ENCODE measurements at regions not wholly inside any gene's neighbourhood (a gene's known extent, or its start where the extent isn't known, plus 50 kb on each side); places are given as distances from the start of the nearest gene placed in this dataset.

- no peak for TF ChIP-seq MAFK (IDR thresholded peaks at IDR 0.05; ENCODE audit: low read depth, low read length)
- TF ChIP-seq POLR2A (IDR thresholded peaks at IDR 0.05; ENCODE audit: low read depth, low read length), result no peak
- TF ChIP-seq FOS (IDR thresholded peaks at IDR 0.05; ENCODE audit: low read depth, low read length), result no peak
- TF ChIP-seq, protein P1, sequence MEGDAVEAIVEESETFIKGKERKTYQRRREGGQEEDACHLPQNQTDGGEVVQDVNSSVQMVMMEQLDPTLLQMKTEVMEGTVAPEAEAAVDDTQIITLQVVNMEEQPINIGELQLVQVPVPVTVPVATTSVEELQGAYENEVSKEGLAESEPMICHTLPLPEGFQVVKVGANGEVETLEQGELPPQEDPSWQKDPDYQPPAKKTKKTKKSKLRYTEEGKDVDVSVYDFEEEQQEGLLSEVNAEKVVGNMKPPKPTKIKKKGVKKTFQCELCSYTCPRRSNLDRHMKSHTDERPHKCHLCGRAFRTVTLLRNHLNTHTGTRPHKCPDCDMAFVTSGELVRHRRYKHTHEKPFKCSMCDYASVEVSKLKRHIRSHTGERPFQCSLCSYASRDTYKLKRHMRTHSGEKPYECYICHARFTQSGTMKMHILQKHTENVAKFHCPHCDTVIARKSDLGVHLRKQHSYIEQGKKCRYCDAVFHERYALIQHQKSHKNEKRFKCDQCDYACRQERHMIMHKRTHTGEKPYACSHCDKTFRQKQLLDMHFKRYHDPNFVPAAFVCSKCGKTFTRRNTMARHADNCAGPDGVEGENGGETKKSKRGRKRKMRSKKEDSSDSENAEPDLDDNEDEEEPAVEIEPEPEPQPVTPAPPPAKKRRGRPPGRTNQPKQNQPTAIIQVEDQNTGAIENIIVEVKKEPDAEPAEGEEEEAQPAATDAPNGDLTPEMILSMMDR (conservative IDR thresholded peaks at IDR 0.05; ENCODE audit: low read depth, low read length), result no peak
- TF ChIP-seq, protein P2, sequence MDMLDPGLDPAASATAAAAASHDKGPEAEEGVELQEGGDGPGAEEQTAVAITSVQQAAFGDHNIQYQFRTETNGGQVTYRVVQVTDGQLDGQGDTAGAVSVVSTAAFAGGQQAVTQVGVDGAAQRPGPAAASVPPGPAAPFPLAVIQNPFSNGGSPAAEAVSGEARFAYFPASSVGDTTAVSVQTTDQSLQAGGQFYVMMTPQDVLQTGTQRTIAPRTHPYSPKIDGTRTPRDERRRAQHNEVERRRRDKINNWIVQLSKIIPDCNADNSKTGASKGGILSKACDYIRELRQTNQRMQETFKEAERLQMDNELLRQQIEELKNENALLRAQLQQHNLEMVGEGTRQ (IDR thresholded peaks at IDR 0.05; ENCODE audit: low read depth, low read length), result no peak
- no peak for TF ChIP-seq CEBPB (IDR thresholded peaks at IDR 0.05; ENCODE audit: low read depth, low read length)
- TF ChIP-seq NFE2L2 (IDR thresholded peaks at IDR 0.05; ENCODE audit: low read depth, low read length), result no peak
- no peak for TF ChIP-seq MXI1 (IDR thresholded peaks at IDR 0.05; ENCODE audit: borderline replicate concordance, low read depth, low read length)
- TF ChIP-seq RFX5 (IDR thresholded peaks at IDR 0.05; ENCODE audit: low read depth, low read length), result no peak
- TF ChIP-seq BHLHE40 (IDR thresholded peaks at IDR 0.05; ENCODE audit: low read depth, low read length), result no peak
- TF ChIP-seq SMC3 (IDR thresholded peaks at IDR 0.05; ENCODE audit: low read depth, low read length), result no peak
These were observed 436.0 kb upstream of the CA10 start for GRCh38 chr17:52594516-52594915.

All from IMR-90 (cell line).